Mesodermal cell (in vitro differentiated cells): ENCODE measurements at regions not wholly inside any gene's neighbourhood (a gene's known extent, or its start where the extent isn't known, plus 50 kb on each side); places are given as distances from the start of the nearest gene placed in this dataset.

Experiments
- H3K27ac ChIP-seq: 2 replicates; pipeline ENCODE4 v1.7.0; 2013; ENCODE audit warnings: mild to moderate bottlenecking, low read depth, low read length, moderate library complexity; ENCODE audit not compliant: severe bottlenecking
- H3K36me3 ChIP-seq: 2 replicates; pipeline ENCODE4 v1.7.1; 2013; ENCODE audit warnings: mild to moderate bottlenecking, low read length, moderate library complexity; ENCODE audit not compliant: control insufficient read depth, insufficient read depth
- H3K4me1 ChIP-seq: one replicate; pipeline ENCODE4 v1.7.1; 2013; ENCODE audit warnings: mild to moderate bottlenecking, low read length; ENCODE audit not compliant: insufficient read depth, control insufficient read depth, poor library complexity, severe bottlenecking
- H3K4me3 ChIP-seq: 2 replicates; pipeline ENCODE4 v1.7.0; 2013; ENCODE audit warnings: low read length, control low read depth, mild to moderate bottlenecking; ENCODE audit not compliant: insufficient read depth, poor library complexity, severe bottlenecking; ENCODE audit errors: extremely low read depth
- H3K9me3 ChIP-seq: 2 replicates; pipeline ENCODE4 v1.7.1; 2013; ENCODE audit warnings: mild to moderate bottlenecking, low read length, moderate library complexity; ENCODE audit not compliant: control insufficient read depth
- WGBS, 2 experiments: methylation state at CpG; one replicate each; pipeline ENCODE4 v1.1.5; 2013; ENCODE audit warnings: missing lambda C conversion rate in 2 of 2; ENCODE audit not compliant: insufficient coverage in 2 of 2; 5-methylcytosine and 5-hydroxymethylcytosine counted together

GRCh38 chr1:189357317-189357716, 1120.3 kb downstream of the BRINP3 start:
- WGBS, 2 experiments: no CpG with 5 or more reads among the region's 1 CpG
- no peak overlapping the region for H3K4me3 ChIP-seq
- H3K4me1 ChIP-seq: no peaks in the 10 kb centered on the region
- H3K27ac ChIP-seq: no peak overlapping the region
- no peaks in the 10 kb centered on the region for H3K9me3 ChIP-seq
- no peaks in the 10 kb centered on the region for H3K36me3 ChIP-seq

- Histone ChIP-seq H3K27ac (no peak overlapping the region), H3K4me1 (no peaks in the 10 kb centered on the region), H3K4me3 (no peak overlapping the region), H3K36me3 (no peaks in the 10 kb centered on the region), H3K9me3 (no peaks in the 10 kb centered on the region)
Measured at GRCh38 chr1:189369612-189370011, 1108.1 kb downstream of the BRINP3 start.

- no peaks in the 10 kb centered on the region for H3K4me1 ChIP-seq
- no peaks in the 10 kb centered on the region for H3K36me3 ChIP-seq
- H3K4me3 ChIP-seq: no peak overlapping the region
- H3K9me3 ChIP-seq: no peaks in the 10 kb centered on the region
- no peak overlapping the region for H3K27ac ChIP-seq
- no CpG with 5 or more reads among the region's 3 CpGs for WGBS, 2 experiments
Measured at GRCh38 chr1:189374816-189375215, 1102.8 kb downstream of the BRINP3 start.

- Histone ChIP-seq H3K36me3 (no peaks in the 10 kb centered on the region), H3K4me1 (no peaks in the 10 kb centered on the region), H3K27ac (no peak overlapping the region), H3K9me3 (peaks cover 3% of the 10 kb centered on the region), H3K4me3 (no peak overlapping the region)
- WGBS, 2 experiments: 69 to 70% methylated on average over 1 of the region's 1 CpG
Measured at GRCh38 chr1:189405419-189405818, 1072.2 kb downstream of the BRINP3 start.

GRCh38 chr1:189409774-189410173, 1067.9 kb downstream of the BRINP3 start:
- H3K36me3 ChIP-seq: no peaks in the 10 kb centered on the region
- no peaks in the 10 kb centered on the region for H3K4me1 ChIP-seq
- no peak overlapping the region for H3K27ac ChIP-seq
- H3K4me3 ChIP-seq: no peak overlapping the region
- peaks cover 3% of the 10 kb centered on the region for H3K9me3 ChIP-seq
- no CpG with 5 or more reads among the region's 3 CpGs for WGBS, 2 experiments

- Histone ChIP-seq H3K36me3 (no peaks in the 10 kb centered on the region), H3K4me3 (no peak overlapping the region), H3K27ac (no peak overlapping the region), H3K9me3 (no peaks in the 10 kb centered on the region), H3K4me1 (no peaks in the 10 kb centered on the region)
- WGBS, 2 experiments: 71 to 80% methylated on average over 1 of the region's 2 CpGs
Measured at GRCh38 chr1:189424746-189425331, 1052.8 kb downstream of the BRINP3 start.

GRCh38 chr1:189429610-189430009, 1048.1 kb downstream of the BRINP3 start:
- no peaks in the 10 kb centered on the region for H3K4me1 ChIP-seq
- H3K9me3 ChIP-seq: no peaks in the 10 kb centered on the region
- no CpG with 5 or more reads among the region's 4 CpGs for WGBS, 2 experiments
- no peaks in the 10 kb centered on the region for H3K36me3 ChIP-seq
- H3K4me3 ChIP-seq: no peak overlapping the region
- no peak overlapping the region for H3K27ac ChIP-seq

- Histone ChIP-seq H3K9me3 (no peaks in the 10 kb centered on the region), H3K36me3 (no peaks in the 10 kb centered on the region), H3K4me1 (no peaks in the 10 kb centered on the region), H3K4me3 (no peak overlapping the region), H3K27ac (no peak overlapping the region)
- WGBS, 2 experiments: 83% methylated on average over 1 to 2 of the region's 2 CpGs
Measured at GRCh38 chr1:189431447-189431846, 1046.2 kb downstream of the BRINP3 start.

- no CpG with 5 or more reads among the region's 2 CpGs for WGBS, 2 experiments
- Histone ChIP-seq H3K4me3 (no peak overlapping the region), H3K4me1 (no peaks in the 10 kb centered on the region), H3K9me3 (no peaks in the 10 kb centered on the region), H3K27ac (no peak overlapping the region), H3K36me3 (no peaks in the 10 kb centered on the region)
Measured at GRCh38 chr1:189432753-189433152, 1044.9 kb downstream of the BRINP3 start.

GRCh38 chr1:189434461-189434860, 1043.2 kb downstream of the BRINP3 start:
- H3K4me1 ChIP-seq: no peaks in the 10 kb centered on the region
- no CpG with 5 or more reads among the region's 1 CpG for WGBS, 2 experiments
- H3K9me3 ChIP-seq: no peaks in the 10 kb centered on the region
- H3K4me3 ChIP-seq: no peak overlapping the region
- H3K27ac ChIP-seq: no peak overlapping the region
- H3K36me3 ChIP-seq: no peaks in the 10 kb centered on the region

GRCh38 chr1:189435398-189435797, 1042.3 kb downstream of the BRINP3 start:
- Histone ChIP-seq H3K36me3 (no peaks in the 10 kb centered on the region), H3K4me3 (no peak overlapping the region), H3K27ac (no peak overlapping the region), H3K9me3 (no peaks in the 10 kb centered on the region), H3K4me1 (no peaks in the 10 kb centered on the region)
